Fibroblast of villous mesenchyme (primary cell): ENCODE measurements at regions not wholly inside any gene's neighbourhood (a gene's known extent, or its start where the extent isn't known, plus 50 kb on each side); places are given as distances from the start of the nearest gene placed in this dataset.

Experiments
- DNase-seq: peaks from one replicate; pipeline ENCODE4 v3.0.0-alpha.2; 2010; ENCODE audit warnings: low read depth
- H3K4me3 ChIP-seq: 2 replicates; pipeline ENCODE4 v1.5.1; 2011; ENCODE audit warnings: low read depth, mild to moderate bottlenecking, low read length
- TF ChIP-seq, protein P1 (sequence below): IDR thresholded peaks from 2 replicates; pipeline ENCODE4 v1.5.1; 2012; ENCODE audit warnings: low read depth, mild to moderate bottlenecking, low read length; ENCODE audit not compliant: insufficient read depth

DNA sequence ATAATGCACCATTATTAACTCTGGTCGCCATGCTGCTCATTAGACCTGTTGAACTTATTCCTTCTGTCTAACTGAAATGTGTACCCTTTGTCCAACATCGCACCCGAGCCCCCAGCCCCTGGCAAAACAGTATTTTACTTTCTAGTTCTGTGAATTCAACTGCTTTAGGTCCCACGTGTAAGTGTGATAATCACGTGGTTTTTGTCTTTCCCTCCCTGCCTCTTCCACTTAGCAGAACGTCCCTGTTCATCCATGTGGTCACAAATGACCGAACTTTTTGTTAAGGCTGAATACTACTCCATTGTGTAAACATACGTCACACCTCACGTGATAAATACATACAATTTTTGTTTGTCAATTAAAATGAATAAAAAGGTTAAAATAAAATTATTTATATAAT lies 826.9 kb downstream of the DCDC2C start:
- H3K4me3 ChIP-seq = no peak overlapping the region
- TF ChIP-seq, protein P1, sequence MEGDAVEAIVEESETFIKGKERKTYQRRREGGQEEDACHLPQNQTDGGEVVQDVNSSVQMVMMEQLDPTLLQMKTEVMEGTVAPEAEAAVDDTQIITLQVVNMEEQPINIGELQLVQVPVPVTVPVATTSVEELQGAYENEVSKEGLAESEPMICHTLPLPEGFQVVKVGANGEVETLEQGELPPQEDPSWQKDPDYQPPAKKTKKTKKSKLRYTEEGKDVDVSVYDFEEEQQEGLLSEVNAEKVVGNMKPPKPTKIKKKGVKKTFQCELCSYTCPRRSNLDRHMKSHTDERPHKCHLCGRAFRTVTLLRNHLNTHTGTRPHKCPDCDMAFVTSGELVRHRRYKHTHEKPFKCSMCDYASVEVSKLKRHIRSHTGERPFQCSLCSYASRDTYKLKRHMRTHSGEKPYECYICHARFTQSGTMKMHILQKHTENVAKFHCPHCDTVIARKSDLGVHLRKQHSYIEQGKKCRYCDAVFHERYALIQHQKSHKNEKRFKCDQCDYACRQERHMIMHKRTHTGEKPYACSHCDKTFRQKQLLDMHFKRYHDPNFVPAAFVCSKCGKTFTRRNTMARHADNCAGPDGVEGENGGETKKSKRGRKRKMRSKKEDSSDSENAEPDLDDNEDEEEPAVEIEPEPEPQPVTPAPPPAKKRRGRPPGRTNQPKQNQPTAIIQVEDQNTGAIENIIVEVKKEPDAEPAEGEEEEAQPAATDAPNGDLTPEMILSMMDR = no peak
- DNase-seq = no peak

DNA sequence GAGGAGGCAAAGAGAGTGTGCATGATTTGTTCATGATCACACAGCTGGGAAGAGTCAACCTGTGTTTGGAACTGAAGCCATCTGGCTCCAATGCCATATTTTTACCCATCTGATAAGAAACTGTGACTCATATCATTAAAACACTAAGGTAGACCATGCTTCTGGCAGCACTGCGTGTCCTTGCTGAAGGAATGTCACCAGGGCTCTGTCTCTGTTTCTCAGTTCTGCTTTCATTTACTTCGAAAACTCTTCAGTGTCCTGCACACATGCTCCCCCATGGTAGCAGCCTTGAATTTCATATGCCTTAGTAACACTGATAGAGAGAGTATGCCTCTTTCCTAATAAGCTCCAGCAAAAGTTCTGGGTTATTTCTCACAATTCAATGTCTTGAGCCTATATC lies 830.4 kb downstream of the DCDC2C start:
- DNase-seq = no peak
- no peak overlapping the region for H3K4me3 ChIP-seq
- TF ChIP-seq, protein P1 = no peak

DNA sequence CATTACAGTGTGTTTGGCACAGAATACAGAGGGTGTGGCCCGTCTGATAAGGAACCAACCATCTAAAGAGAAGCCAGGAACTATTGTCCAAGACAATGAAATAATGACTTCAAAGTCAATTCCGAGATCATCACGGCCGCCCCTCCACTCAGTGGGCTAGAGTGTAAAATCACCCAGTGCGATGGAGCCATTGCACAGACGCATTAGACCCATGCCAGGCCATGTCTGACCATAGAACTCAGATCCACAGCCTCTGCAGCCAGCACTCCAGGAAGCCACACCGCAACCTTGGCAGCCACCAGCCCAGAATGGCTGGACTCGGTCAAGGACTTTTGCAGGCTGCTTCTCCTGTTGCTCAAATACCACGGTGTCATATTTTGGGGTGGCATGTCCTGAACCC lies 835.7 kb downstream of the DCDC2C start:
- no peak for DNase-seq
- TF ChIP-seq, protein P1 = no peak
- H3K4me3 ChIP-seq = no peak overlapping the region

DNA sequence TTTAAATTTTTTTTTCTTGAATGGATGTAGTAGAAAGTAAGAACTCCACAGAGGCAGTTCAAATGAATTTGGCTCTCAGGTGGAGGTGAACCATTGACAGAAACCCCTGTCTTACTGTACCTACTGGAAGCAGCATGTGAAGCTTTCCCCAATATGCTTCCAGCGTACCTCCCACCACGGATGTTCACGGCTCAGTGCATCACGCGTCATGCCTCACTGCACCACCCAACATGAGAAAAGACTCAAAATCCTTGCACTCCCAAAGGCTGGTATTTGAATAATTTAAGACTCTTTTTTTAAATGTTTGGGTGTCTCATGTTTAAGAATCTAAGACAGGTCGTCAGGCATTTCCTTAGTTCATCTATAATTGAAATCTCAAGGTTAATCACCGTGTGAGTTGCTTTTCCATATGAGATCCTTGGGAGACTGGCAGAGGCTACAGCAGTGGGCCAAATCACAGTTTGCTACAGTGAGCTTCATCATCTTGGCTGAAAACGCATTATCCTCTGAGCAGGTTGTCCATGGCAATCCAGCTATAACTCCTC lies 846.4 kb downstream of the DCDC2C start:
- TF ChIP-seq, protein P1 = no peak
- DNase-seq = no peak
- H3K4me3 ChIP-seq = no peak overlapping the region

DNA sequence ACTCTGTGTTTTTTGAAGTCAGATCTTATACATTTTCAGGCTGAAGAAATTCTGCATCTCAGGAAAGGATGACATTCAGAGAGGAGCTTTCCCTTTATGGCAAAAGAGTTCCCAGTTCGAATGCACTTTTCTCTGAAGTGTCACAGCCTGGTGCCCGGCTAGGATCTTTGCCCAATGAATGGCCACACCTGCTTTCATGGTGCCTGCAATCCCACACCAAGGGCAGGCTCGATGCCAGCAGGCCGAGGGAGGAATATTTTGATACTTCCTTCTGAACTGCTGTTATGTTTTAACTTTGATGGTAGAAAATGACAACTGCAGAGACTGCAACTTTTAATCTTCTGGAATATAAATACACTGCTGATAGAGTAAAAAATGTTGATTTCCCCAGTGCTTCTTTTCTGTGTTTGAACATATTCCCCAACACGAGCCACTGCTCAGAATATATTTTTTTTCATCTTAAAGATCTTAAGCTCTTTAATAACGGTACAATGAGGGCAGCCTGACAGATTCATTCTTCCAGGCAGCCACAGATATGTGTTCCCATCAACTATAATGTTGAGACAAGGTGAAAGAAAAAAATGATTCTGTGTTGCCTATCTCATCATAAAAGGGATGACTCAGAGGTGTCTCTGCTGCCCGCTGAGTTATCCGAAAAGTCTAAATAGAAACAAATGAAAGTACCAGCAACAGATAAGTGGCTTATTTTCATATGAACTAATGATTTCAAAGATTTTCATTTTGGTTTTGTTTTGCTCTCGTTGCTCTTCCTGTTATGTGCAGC lies 848.5 kb downstream of the DCDC2C start:
- no peak for DNase-seq
- H3K4me3 ChIP-seq = no peak overlapping the region
- TF ChIP-seq, protein P1 = no peak

DNA sequence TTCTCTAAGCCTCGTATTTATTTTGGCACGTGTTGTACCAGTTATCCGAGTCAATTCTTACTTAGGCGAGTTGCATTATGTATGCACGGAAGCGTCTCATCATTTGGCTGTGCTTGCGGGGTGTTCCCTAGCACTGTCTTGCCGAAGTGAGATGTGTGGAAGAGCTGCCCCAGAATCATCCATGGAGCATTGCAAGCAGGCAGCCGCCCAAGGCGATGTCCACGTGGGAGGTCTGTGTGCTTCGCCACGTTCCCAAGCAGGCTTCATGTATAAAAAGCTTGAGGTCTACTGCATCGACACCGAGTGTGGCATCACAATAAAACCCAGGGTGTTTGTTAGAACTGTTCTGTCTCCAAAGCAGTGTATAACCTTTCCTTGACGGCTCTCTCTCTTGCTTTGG lies 849.9 kb downstream of the DCDC2C start:
- TF ChIP-seq, protein P1 = no peak
- H3K4me3 ChIP-seq = no peak overlapping the region
- no peak for DNase-seq
